Kidney (tissue), 13 donors: ENCODE measurements at regions not wholly inside any gene's neighbourhood (a gene's known extent, or its start where the extent isn't known, plus 50 kb on each side); places are given as distances from the start of the nearest gene placed in this dataset.

Experiments used
- DNase-seq, 5 donors: peaks; one replicate each; pipeline ENCODE4 v3.0.0-alpha.2; 2013 to 2020
- FAIRE-seq: peaks from 2 replicates; lab custom pipeline; 2012; peaks lifted over from hg19 to GRCh38; lab: Jason Lieb, UNC
- H3K27ac ChIP-seq, 2 donors: one replicate each; pipeline ENCODE4 v1.7.0; 2013; ENCODE audit warnings: low read depth in 2 of 2, low read length in 2 of 2, inconsistent platforms in 1 of 2
- H3K27me3 ChIP-seq: one replicate; pipeline ENCODE4 v1.7.1; 2013; ENCODE audit warnings: low read length, inconsistent platforms; ENCODE audit not compliant: control insufficient read depth, insufficient read depth
- H3K36me3 ChIP-seq, 3 donors: one replicate each; pipeline versions ENCODE4 v1.7.0 to v1.7.1; 2013; ENCODE audit warnings: low read length in 3 of 3, control low read depth in 1 of 3, inconsistent platforms in 1 of 3; ENCODE audit not compliant: insufficient read depth in 3 of 3, control insufficient read depth in 2 of 3
- H3K4me1 ChIP-seq, 3 donors: one replicate each; pipeline versions ENCODE4 v1.7.0 to v1.7.1; 2013; ENCODE audit warnings: low read length in 3 of 3, inconsistent platforms in 1 of 3, low read depth in 1 of 3; ENCODE audit not compliant: control insufficient read depth in 2 of 3, insufficient read depth in 2 of 3
- H3K4me3 ChIP-seq, 3 donors: one replicate each; pipeline versions ENCODE4 v1.7.0 to v1.8.1; 2013; ENCODE audit warnings: low read length in 3 of 3, control low read depth in 1 of 3, inconsistent platforms in 1 of 3
- H3K9ac ChIP-seq, 3 donors: one replicate each; pipeline versions ENCODE4 v1.7.0 to v1.7.1; 2013; ENCODE audit warnings: low read length in 3 of 3, control low read depth in 1 of 3, inconsistent platforms in 1 of 3
- H3K9me3 ChIP-seq, 3 donors: one replicate each; pipeline versions ENCODE4 v1.7.0 to v1.7.1; 2013; ENCODE audit warnings: low read length in 3 of 3, control low read depth in 1 of 3, inconsistent platforms in 1 of 3; ENCODE audit not compliant: control insufficient read depth in 2 of 3, insufficient read depth in 1 of 3
- CTCF ChIP-seq: IDR thresholded peaks from 3 replicates; pipeline ENCODE4 v1.5.1; 2012; ENCODE audit warnings: mild to moderate bottlenecking, moderate library complexity, borderline replicate concordance; ENCODE audit not compliant: insufficient read depth; ENCODE audit errors: extremely low read depth
- intact Hi-C: fragments of 100-400 bp; cut with DNase I; formaldehyde crosslinking; loops from one replicate; pipeline ENCODE4 v1.11.1; 2022
- donor health status: control.
- donor health status: control.
- donor health status: control.
- donor health status: control.
- donor health status: control.
- donor health status: DM: yes; HTN: yes; CAD: no.
- donor health status: Normal renal cell carcinoma (clear cell type).

GRCh38 chr22:48210198-48210580 is 1447.7 kb downstream of the TBC1D22A start:
- no peak for TF ChIP-seq CTCF
- Histone ChIP-seq H3K4me3 (no peak overlapping the region), H3K9ac (no peak overlapping the region), H3K4me1 (no peaks in the 10 kb centered on the region), H3K36me3 (no peaks in the 10 kb centered on the region), H3K27me3 (no peaks in the 10 kb centered on the region), H3K27ac (no peak overlapping the region), H3K9me3 (no peaks in the 10 kb centered on the region)
- intact Hi-C loops, result no loop called here
- DNase-seq, result peak in 2 of 5 donors; percentile 9 to 17
- no peak for FAIRE-seq

GRCh38 chr22:48209473-48210197 is 1447.2 kb downstream of the TBC1D22A start:
- no peaks in the 10 kb centered on the region for H3K9me3 ChIP-seq
- no peak overlapping the region for H3K4me3 ChIP-seq
- no peaks in the 10 kb centered on the region for H3K27me3 ChIP-seq
- H3K27ac ChIP-seq, result no peak overlapping the region
- no peak for TF ChIP-seq CTCF
- FAIRE-seq (no peak), DNase-seq (no peak)
- no peaks in the 10 kb centered on the region for H3K36me3 ChIP-seq
- H3K9ac ChIP-seq, result no peak overlapping the region
- H3K4me1 ChIP-seq, result no peaks in the 10 kb centered on the region
- intact Hi-C loops, result no loop called here

- no peaks in the 10 kb centered on the region for H3K4me1 ChIP-seq
- FAIRE-seq (no peak), DNase-seq (no peak)
- H3K27ac ChIP-seq, result no peak overlapping the region
- H3K27me3 ChIP-seq, result no peaks in the 10 kb centered on the region
- no peaks in the 10 kb centered on the region for H3K36me3 ChIP-seq
- TF ChIP-seq CTCF, result no peak
- no peaks in the 10 kb centered on the region for H3K9me3 ChIP-seq
- intact Hi-C loops, result no loop called here
- H3K4me3 ChIP-seq, result no peak overlapping the region
- H3K9ac ChIP-seq, result no peak overlapping the region
Observed at GRCh38 chr22:48208894-48209293, 1446.4 kb downstream of the TBC1D22A start.
